K562 (cell line): ENCODE measurements at regions not wholly inside any gene's neighbourhood (a gene's known extent, or its start where the extent isn't known, plus 50 kb on each side); places are given as distances from the start of the nearest gene placed in this dataset.

Experiments
- CAMTA2 ChIP-seq: fragments of 250-450 bp; sonication (Bioruptor Pico); conservative IDR thresholded peaks from 2 replicates; pipeline ENCODE4 v1.5.1; 2022
- CEBPB ChIP-seq: fragments of 450-650 bp; IDR thresholded peaks from 2 replicates; pipeline ENCODE4 v1.6.1; 2016; ENCODE audit warnings: missing genetic modification characterization, missing compliant biosample characterization
- COPS2 ChIP-seq: fragments of 450-650 bp; conservative IDR thresholded peaks from 2 replicates; pipeline ENCODE4 v1.6.1; 2016; ENCODE audit warnings: mild to moderate bottlenecking, moderate library complexity
- FIP1L1 ChIP-seq: fragments of 200-400 bp; formaldehyde crosslinking; IDR thresholded peaks from 2 replicates; pipeline ENCODE4 v1.6.1; 2018; ENCODE audit warnings: mild to moderate bottlenecking, low read depth, low read length; ENCODE audit not compliant: poor library complexity, severe bottlenecking
- FOXJ3 ChIP-seq: sonication (generic); formaldehyde crosslinking; IDR thresholded peaks from 2 replicates; pipeline ENCODE4 v1.4.0; 2020; ENCODE audit warnings: mild to moderate bottlenecking, missing genetic modification reagents
- JUND ChIP-seq, 2 experiments: IDR thresholded peaks; 2 replicates in 1 of 2; 3 replicates in 1 of 2; pipeline ENCODE4 v1.6.1; 2011; ENCODE audit warnings: borderline replicate concordance in 2 of 2, low read depth in 2 of 2, low read length in 2 of 2, improper control_type of control experiment in 1 of 2, missing biosample characterization in 1 of 2, missing genetic modification characterization in 1 of 2, missing genetic modification reagents in 1 of 2
- KLF10 ChIP-seq: fragments of 250-450 bp; sonication (Bioruptor Pico); IDR thresholded peaks from 2 replicates; pipeline ENCODE4 v1.6.1; 2021; ENCODE audit warnings: matching md5 sums
- MEF2A ChIP-seq: IDR thresholded peaks from 2 replicates; pipeline ENCODE4 v1.6.1; 2011; ENCODE audit warnings: low read depth, mild to moderate bottlenecking, low read length, moderate library complexity; ENCODE audit not compliant: control insufficient read depth
- MEF2D ChIP-seq: conservative IDR thresholded peaks from 2 replicates; pipeline ENCODE4 v1.6.1; 2016; ENCODE audit warnings: low read depth, missing genetic modification characterization, missing compliant biosample characterization
- MIER1 ChIP-seq: fragments of 450-650 bp; IDR thresholded peaks from 2 replicates; pipeline ENCODE4 v1.6.1; 2016; ENCODE audit warnings: antibody characterized with exemption, mild to moderate bottlenecking, low read depth
- NCOR1 ChIP-seq: fragments of 450-650 bp; IDR thresholded peaks from 2 replicates; pipeline ENCODE4 v1.6.1; 2016; ENCODE audit warnings: mild to moderate bottlenecking, moderate library complexity
- PHTF2 ChIP-seq: fragments of 250-450 bp; sonication (Bioruptor Pico); IDR thresholded peaks from 2 replicates; pipeline ENCODE4 v1.5.0; 2021; ENCODE audit warnings: mild to moderate bottlenecking
- PPARD ChIP-seq: fragments of 250-450 bp; sonication (Bioruptor Pico); IDR thresholded peaks from 2 replicates; pipeline ENCODE4 v1.8.0; 2022; ENCODE audit warnings: inconsistent platforms, mild to moderate bottlenecking, moderate library complexity
- SAFB ChIP-seq: fragments of 200-400 bp; formaldehyde crosslinking; IDR thresholded peaks from 2 replicates; pipeline ENCODE4 v1.6.1; 2017; ENCODE audit warnings: low read depth, low read length, borderline replicate concordance
- SMARCA5 ChIP-seq: fragments of 450-650 bp; IDR thresholded peaks from 2 replicates; pipeline ENCODE4 v1.6.1; 2016
- SNRNP70 ChIP-seq: fragments of 200-400 bp; formaldehyde crosslinking; optimal IDR thresholded peaks from 2 replicates; pipeline ENCODE3; 2017; ENCODE audit warnings: low read depth, low read length
- SREBF1 ChIP-seq: fragments of 150-350 bp; IDR thresholded peaks from 2 replicates; pipeline ENCODE4 v1.6.1; 2014; ENCODE audit warnings: antibody characterized with exemption, low read depth, low read length, borderline replicate concordance
- SRF ChIP-seq, 2 experiments: fragments of 250-450, 450-650 bp in 1 of 2; sonication (Bioruptor Pico) in 1 of 2; sonication (generic) in 1 of 2; formaldehyde crosslinking; IDR thresholded peaks; 2 replicates each; pipeline versions ENCODE4 v1.5.0 to v1.5.1; 2020 to 2022; ENCODE audit warnings: mild to moderate bottlenecking in 1 of 2, missing genetic modification reagents in 1 of 2
- TARDBP ChIP-seq: fragments of 450-650 bp; IDR thresholded peaks from 2 replicates; pipeline ENCODE4 v1.6.1; 2016
- ZBTB8A ChIP-seq: fragments of 450-650 bp; IDR thresholded peaks from 2 replicates; pipeline ENCODE4 v1.6.1; 2018; ENCODE audit warnings: mild to moderate bottlenecking, moderate library complexity; ENCODE audit not compliant: partially characterized antibody
- ZNF121 ChIP-seq: sonication (generic); formaldehyde crosslinking; conservative IDR thresholded peaks from 2 replicates; pipeline ENCODE4 v1.8.0; 2022; ENCODE audit warnings: missing genetic modification reagents
- ZNF318 ChIP-seq, 2 experiments: fragments of 450-650 bp; IDR thresholded peaks; 2 replicates each; pipeline ENCODE4 v1.6.1; 2016; ENCODE audit warnings: mild to moderate bottlenecking in 2 of 2, borderline replicate concordance in 1 of 2, low read depth in 1 of 2, moderate library complexity in 1 of 2
- ZNF431 ChIP-seq: sonication (generic); formaldehyde crosslinking; IDR thresholded peaks from 2 replicates; pipeline ENCODE4 v1.8.0; 2022; ENCODE audit warnings: mild to moderate bottlenecking, missing genetic modification reagents
- ZNF551 ChIP-seq: fragments of 250-450 bp; sonication (Bioruptor Pico); IDR thresholded peaks from 2 replicates; pipeline ENCODE4 v1.5.0; 2021; ENCODE audit warnings: mild to moderate bottlenecking, moderate library complexity

- no peak for TF ChIP-seq SAFB
- no peak for TF ChIP-seq MEF2D (tag)
- TF ChIP-seq PHTF2 (CRISPR knock-in tag), result no peak
- no peak for TF ChIP-seq COPS2
- no peak; the same call in 1 of the 2 replicates for TF ChIP-seq MIER1
- TF ChIP-seq ZNF318 (IDR thresholded peaks at IDR 0.05; ENCODE audit: borderline replicate concordance in 1 of 2, low read depth in 1 of 2), result no peak
- TF ChIP-seq CAMTA2 (CRISPR knock-in tag), result no peak
- no peak for TF ChIP-seq CEBPB
- TF ChIP-seq ZNF431, result no peak
- TF ChIP-seq KLF10, result no peak
- 0 out of 2 replicates have a peak, but pooled peaks have one; percentile 24 for TF ChIP-seq MEF2A
- peak; percentile 79; the same call in 1 of the 2 replicates for TF ChIP-seq JUND (IDR thresholded peaks at IDR 0.05; ENCODE audit: borderline replicate concordance, low read depth, low read length)
- peak; percentile 73; the same call in 1 of the 3 replicates for TF ChIP-seq JUND (tag; IDR thresholded peaks at IDR 0.05; ENCODE audit: borderline replicate concordance, low read depth, low read length)
- peak; percentile 93 for TF ChIP-seq NCOR1
- no peak for TF ChIP-seq PPARD (CRISPR knock-in tag)
- TF ChIP-seq FOXJ3 (CRISPR knock-in tag), result no peak
- no peak for TF ChIP-seq ZNF551 (CRISPR knock-in tag)
- TF ChIP-seq ZBTB8A, result no peak
- no peak for TF ChIP-seq SREBF1
- TF ChIP-seq ZNF121 (CRISPR knock-in tag), result no peak
- TF ChIP-seq SRF (CRISPR knock-in tag; IDR thresholded peaks at IDR 0.05), result no peak; a peak in 1 of 4 replicates
- no peak for TF ChIP-seq TARDBP
- TF ChIP-seq SNRNP70, result no peak
- no peak for TF ChIP-seq SMARCA5
- no peak for TF ChIP-seq FIP1L1
Measured at GRCh38 chr4:159042097-159042605, 60.7 kb upstream of the RAPGEF2 start (continued).
